ENCODE measurements at regions not wholly inside any gene's neighbourhood (a gene's known extent, or its start where the extent isn't known, plus 50 kb on each side); places are given as distances from the start of the nearest gene placed in this dataset.
"Not testable (repeated sequence)": the region's sequence is repeated elsewhere in the genome, so short reads cannot be mapped to it uniquely, and the experiment has no call there.

GRCh38 chr2:175872721-175873120 lies 129.3 kb downstream of the LNPK start:
- no peak for DNase-seq

GRCh38 chr2:175872005-175872348 lies 130.1 kb downstream of the LNPK start:
- DNase-seq: no peak

GRCh38 chr2:175871331-175872004 lies 130.6 kb downstream of the LNPK start:
- DNase-seq: no peak

- DNase-seq: no peak
Measured at GRCh38 chr2:175865716-175866115, 136.4 kb downstream of the LNPK start.

- DNase-seq: no peak
Measured at GRCh38 chr2:175864137-175864850, 137.8 kb downstream of the LNPK start.

GRCh38 chr2:175861958-175862357 lies 140.1 kb downstream of the LNPK start:
- DNase-seq: no peak

GRCh38 chr2:175855794-175856453 lies 146.1 kb downstream of the LNPK start:
- DNase-seq: no peak

GRCh38 chr2:175855236-175855635 lies 146.8 kb downstream of the LNPK start:
- DNase-seq: no peak

GRCh38 chr2:175854665-175855064 lies 147.4 kb downstream of the LNPK start:
- no peak for DNase-seq

- DNase-seq: no peak
Measured at GRCh38 chr2:175854129-175854528, 147.9 kb downstream of the LNPK start.

GRCh38 chr2:175853616-175853890 lies 148.5 kb downstream of the LNPK start:
- no peak for DNase-seq

GRCh38 chr2:175852879-175853615 lies 149.0 kb downstream of the LNPK start:
- no peak for DNase-seq

- no peak for DNase-seq
Measured at GRCh38 chr2:175847128-175847527, 154.9 kb downstream of the LNPK start.

- DNase-seq: peak; percentile 26
Measured at GRCh38 chr2:175844169-175844568, 157.9 kb downstream of the LNPK start.

GRCh38 chr2:175843625-175844024 lies 158.4 kb downstream of the LNPK start:
- no peak for DNase-seq

- DNase-seq: no peak
Measured at GRCh38 chr2:175842996-175843395, 159.1 kb downstream of the LNPK start.

- not testable (repeated sequence) for DNase-seq
Measured at GRCh38 chr2:175840765-175841164, 161.3 kb downstream of the LNPK start.

GRCh38 chr2:175840256-175840655 lies 161.8 kb downstream of the LNPK start:
- no peak for DNase-seq

- no peak for DNase-seq
Measured at GRCh38 chr2:175838979-175839378, 163.1 kb downstream of the LNPK start.

- no peak for DNase-seq
Measured at GRCh38 chr2:175837046-175837445, 165.0 kb downstream of the LNPK start.

- no peak for DNase-seq
Measured at GRCh38 chr2:175836361-175836760, 165.7 kb downstream of the LNPK start.

GRCh38 chr2:175834477-175834876 lies 167.6 kb downstream of the LNPK start:
- no peak for DNase-seq

GRCh38 chr2:175832866-175833265 lies 169.2 kb downstream of the LNPK start:
- no peak for DNase-seq

- DNase-seq: no peak
Measured at GRCh38 chr2:175829741-175830140, 172.3 kb downstream of the LNPK start.
